ENCODE measurements at regions not wholly inside any gene's neighbourhood (a gene's known extent, or its start where the extent isn't known, plus 50 kb on each side); places are given as distances from the start of the nearest gene placed in this dataset.

DNA sequence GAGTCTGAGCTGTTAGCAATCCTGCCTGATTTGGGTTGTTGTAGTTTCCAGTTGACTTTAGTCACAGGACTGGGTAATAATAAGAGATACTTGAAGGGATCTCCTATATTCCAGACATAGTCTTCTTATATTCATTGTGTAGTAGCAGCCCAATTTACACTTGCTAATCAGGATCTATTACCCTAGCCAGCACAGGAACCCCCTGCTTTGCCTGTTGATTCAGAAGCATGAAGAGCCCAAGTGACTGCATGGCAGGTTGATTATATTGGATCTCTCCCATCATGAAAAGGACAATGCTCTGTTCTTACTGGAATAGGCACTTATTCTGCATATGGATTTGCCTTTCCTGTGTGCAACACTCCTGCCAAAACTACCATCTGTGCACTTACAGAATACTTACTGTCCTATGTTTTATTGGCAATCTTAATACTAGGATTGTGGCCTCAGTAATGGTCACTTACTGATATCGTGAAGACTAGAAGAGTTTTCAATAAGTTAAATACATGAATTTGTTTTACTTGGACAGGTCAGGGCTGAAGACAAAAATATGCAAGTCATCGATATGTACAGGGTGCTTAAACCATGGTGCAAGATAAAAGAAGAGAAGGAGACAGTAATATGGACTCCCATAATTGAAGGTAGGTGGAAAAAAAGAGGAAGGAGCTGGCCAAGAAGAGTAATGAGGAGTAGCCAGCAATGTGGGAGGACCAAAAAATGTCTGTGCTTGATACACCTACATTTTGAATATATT is 304.1 kb downstream of the MCTP2 start:
- DNase-seq, result no peak

DNA sequence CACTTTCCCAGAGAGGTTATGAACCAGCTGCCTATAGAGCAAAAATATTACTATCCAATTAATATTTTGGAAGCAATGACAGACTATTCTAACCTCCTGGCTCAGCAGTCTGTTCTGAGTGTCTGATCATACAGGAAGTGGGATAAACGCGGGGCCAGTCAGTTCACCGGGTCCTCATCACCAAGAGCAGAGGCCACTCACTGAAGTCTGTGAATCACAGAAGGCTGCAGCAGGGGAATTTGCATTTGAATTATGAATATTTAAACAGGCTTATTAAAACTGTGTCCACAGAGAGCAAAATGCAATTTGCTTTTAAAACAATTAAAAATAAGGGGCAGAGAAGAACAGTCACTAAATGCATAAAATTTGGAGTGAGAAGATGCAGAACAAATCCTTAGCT is 305.2 kb downstream of the MCTP2 start:
- no peak for DNase-seq

DNA sequence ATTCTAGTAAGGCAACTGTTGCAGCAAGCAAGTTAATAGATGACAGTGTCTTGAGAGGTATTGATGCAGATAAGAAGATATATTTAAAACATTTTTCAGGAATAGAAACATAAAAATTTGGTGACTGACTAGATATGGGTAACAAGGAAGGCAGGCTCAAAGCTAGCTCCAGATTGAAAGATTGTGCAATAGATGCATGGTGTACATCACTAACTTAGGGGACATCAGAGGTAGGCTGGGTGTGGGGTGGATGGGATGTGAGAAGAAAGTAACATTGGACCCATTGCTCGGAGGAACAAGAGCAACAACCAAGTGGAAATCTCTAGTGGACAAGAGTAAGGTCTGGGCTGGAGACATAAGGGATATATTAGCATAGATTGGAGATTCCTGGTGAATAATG is 306.9 kb downstream of the MCTP2 start:
- no peak for DNase-seq

DNA sequence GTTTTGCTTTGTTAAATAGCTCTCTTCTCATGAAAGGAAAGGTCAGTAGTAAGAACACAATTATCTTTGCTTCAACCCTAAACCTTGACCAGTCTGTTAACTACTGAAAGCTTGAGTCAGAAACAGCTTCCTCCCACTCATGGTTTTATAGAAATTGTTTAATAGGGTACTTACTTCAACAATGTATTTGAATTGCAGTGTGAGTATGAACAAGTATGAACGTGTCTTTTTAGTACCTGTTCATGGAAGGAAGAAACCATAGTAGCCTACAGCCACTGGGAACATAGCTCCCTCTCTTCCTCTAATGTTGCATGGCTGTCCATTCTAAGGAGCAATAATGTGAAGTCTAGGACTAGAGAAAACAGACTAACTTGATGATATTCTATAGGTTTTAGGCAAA is 311.0 kb downstream of the MCTP2 start:
- DNase-seq, result no peak

DNA sequence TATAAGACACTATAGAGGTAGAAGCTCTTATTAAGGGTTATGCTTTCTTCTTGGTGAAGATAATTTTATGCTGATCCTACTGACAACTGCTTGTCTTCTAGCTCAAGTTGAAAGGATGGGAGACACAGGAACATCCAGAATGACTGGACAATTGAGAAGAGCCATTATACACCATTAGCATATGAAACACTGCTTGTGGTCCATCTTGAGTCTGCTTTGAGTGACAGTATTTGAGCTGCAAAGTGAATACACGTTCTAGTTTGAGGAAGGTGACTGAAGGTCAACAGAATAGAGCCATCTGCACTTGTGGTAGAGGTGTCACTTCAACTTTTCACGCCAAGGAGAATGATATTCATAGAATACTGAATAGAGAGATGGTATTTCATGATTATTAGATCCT is 315.4 kb downstream of the MCTP2 start:
- no peak for DNase-seq

DNA sequence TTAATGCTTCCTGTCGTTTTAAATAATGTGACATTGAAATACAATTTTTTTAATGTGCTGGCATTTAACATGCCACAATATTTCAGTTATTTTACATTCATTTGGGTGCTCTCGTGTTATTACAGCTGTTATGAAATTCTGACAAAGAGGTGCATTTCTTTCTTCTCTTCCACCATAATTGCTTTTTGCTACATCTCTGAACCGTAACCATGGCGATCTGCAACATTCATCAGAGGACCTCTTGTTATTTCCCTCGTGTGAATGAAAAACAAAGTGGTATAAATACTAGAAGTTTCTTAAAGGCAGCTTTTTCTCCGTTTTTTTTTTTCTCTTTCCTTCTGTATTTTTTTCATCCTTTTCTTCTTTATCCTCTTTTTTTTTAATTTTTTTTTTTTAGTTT is 316.4 kb downstream of the MCTP2 start:
- no peak for DNase-seq

DNA sequence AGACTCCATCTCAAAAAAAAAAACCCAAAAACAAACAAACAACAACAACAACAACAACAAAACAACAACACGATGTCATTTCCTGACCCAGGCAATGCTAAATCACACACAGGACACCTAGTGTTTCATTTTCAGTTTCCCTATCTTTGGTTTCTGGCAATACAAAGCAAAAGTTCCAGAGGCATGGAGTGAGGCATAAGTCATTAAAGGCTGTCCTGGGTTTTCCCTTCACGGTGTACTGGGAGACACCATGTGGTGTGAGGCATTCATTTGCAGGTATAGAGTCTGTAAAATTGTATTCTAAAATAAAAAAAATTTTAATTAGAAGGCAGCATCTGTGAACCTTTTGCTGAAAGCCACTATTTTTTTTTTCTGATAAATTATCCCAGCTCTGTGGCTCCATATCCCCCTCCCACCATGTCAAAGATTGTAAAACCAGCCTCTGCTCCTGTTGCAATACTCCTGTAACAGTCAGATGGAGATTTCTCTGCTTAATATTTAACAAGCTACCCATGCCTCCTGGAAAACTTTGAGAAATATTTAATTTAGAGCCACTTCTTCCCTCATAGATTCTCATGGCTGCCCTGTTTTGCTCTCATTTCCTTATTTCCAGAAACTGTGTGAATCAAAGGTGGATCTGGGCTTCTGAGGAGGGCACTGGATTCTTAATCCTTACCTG is 324.6 kb downstream of the MCTP2 start:
- DNase-seq, result no peak

DNA sequence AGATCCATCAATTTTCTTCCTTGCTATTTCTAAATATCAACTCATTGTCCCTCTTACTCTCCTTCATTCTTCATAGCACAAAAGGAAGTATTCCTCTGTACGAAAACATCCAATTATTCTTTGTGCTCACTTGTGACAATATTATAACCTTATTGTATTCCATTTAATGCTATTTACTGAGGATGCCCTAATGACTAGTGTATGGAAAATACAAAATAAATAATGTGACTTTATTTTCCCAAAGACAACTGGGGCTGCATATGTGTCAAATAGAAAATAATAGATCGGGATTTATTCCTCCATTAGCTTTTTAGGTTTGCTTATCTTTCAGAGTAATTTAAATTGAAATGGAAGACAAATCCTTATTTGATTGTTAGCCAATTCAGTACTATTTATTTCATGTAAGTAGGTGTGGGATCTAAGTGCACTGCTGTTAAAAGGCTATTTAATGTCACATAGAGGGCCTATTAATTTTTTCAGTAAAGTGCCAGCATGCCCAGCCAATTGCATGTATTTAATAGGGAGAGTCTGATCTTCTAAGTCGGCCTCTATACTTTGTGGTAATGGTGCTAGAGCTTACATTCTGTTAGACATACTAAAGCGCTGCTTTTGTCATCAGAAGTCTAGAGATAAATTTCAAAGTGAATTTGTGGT is 329.8 kb downstream of the MCTP2 start:
- DNase-seq, result no peak

DNA sequence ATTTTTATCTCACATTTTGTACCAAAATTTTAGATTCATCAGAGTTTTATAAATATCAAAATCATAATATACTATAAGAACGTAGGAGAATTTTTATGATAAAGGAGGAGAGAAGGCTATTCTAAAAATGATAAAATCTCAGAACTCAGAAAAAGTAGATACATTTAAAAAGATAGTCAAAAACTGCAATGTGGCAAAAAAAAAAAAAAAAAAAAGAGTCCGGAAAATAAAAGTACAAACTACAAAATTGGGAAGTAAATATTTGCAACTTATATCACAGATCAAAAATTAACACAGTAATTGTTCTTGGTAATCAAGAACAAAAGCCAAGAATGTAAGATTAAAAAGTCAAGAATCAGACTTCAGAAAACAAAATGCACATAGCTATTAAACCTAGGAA is 332.1 kb downstream of the MCTP2 start:
- DNase-seq, result no peak

DNA sequence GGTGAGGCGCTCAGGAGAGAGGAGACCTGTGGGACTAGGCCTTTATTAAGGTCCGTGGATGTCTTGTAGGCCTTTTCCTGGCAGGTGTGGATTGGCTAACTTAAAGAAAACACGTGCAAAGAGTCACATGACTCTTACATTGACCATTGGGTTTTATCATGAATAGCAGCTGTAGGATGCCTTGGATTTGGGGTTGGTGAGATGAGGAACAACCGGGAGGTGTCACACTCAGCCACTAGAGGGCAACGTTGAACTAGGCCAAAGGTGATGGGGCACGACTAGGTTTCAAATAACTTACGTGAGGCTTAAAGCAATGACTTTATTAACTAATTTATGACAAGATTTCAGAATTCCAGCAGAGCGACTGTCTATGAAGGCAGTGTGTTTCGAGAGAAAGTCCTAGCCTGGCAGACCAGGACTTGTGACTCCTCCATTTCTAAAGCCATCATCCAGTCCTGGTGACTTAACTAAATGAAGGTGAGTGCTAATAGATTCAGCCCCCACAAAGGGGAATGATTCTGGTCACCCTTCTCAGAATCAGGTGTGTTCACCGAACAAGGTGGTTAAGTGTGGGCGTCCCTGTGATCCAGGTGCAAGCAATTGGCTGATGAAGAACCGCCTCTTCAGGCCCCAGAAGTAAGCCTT is 345.6 kb downstream of the MCTP2 start:
- DNase-seq, result peak; percentile 27

DNA sequence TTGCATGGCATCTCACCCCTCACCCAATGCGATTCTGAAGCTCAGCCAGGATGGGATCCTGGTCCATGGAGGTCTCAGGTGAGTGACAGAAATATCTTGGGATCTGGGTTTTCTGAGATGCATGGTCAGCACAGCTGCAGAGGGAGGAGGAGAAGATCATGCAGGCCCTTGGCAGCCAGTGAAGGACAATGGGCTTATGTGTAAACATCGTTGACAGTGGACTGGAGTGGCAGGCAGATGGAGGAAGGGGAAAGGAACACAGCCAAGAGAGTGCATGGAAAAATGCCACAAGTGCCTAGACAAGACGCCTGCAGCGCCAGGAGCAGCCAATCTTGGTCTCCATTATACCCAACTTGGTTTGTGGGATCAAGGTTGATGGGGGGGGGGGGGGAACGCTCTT is 347.9 kb downstream of the MCTP2 start:
- no peak for DNase-seq

DNA sequence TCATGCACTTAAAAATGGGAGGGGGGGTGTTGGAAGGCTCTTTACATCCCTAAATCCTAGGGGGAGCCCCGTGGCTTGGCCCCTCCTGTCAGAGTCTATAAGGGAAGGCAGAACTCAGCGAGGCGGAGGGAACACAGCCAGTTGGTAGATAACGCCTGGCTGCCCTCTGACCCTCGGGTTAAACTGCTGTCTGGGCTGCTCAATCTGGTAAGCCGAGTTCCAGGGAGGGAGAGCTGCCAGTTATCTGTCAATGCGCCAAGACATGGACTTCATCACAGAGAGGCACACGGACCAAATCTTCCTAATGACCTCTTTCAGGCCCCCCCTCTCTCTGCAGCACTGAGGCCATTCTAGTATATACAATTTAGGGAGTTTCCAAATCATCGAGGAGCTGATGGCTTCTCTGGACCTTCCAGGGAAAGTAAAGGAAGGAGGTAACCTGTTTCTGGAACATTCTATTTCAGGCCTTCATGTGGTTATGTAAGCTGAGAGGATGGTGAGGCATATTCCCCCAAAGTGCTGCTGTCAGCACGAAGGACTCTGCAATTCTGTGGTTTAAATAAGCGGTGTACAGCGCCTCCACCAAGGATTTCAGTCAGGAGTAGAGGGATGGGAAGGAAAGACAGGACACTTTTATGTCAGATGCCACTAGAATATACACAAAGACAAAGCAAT is 349.0 kb downstream of the MCTP2 start:
- no peak for DNase-seq

DNA sequence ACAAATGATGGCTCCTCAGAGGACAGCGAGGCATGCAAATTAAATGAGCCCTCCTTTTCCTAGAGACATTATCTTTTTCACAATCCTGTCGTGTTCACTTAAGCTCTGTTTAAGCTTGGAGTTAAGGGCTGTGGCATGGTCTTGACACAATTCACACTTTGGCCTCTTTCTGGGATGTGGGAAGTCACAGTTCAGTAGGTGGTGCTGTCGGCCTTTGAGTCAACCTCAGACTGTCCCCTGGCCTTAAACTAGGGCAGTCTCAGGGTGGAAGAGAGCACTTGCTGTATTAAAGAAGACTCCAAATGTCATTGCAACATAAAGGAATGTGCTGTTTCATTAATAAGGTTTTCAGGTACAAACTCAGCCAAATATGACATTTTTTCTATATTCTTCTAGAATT is 351.0 kb downstream of the MCTP2 start:
- DNase-seq, result peak; percentile 62

DNA sequence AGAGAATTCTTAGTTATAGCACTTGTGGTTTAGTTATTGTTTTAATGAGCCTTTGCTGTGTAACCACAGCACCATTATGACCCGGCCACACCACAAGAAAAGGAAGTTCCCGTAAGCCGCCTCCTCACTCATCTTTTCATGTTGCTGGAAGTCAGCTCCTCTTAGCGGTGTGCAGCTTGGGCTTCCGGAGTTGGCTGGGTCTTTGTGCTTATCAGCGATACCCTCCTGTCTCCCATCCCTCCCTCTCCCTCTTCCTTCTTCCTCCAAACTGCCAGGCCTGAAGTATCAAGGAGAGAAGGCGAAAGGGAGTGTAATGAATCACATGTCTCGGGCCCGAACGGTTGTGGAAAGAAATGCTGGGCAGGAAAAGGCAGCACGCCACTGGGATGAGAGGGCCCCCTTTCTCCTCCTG is 353.5 kb downstream of the MCTP2 start:
- peak; percentile 66 for DNase-seq

DNA sequence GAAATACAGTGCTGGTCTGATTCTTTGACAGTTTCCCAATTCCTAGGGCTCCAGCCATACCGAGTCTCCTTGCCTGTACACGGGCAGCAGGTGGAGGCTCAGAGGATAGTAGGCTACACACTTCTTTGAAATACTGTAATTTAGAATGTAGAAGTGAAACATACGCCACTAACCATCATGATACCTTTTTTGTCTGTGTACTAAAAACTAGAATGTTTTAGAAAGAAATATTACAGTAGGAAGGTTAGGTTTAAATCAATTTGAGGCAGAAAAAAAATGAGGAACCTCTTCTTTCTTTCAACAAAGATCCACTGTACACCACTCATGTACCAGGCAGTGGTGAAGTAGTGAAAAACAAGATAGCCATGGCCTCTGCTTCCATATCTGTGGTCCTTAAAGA is 354.7 kb downstream of the MCTP2 start:
- DNase-seq, result no peak

DNA sequence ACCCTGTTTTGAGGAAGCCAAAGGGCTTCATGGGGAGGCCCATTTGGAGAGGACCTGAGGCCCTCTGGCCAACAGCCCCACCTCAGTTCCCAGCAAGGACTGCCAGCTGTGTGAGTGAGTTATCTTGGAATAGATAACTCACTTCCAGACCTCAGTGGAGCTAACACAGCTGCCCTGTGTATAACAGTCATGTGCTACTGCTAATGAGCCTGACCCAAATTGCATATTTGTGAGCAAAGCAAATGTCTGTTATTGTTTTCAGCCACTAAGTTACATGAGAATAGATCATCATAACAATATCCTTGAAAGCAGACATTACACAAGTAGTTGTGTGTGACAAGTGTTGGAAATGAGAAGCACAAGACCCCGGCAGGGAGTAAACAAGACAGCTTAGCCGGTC is 355.8 kb downstream of the MCTP2 start:
- no peak for DNase-seq

DNA sequence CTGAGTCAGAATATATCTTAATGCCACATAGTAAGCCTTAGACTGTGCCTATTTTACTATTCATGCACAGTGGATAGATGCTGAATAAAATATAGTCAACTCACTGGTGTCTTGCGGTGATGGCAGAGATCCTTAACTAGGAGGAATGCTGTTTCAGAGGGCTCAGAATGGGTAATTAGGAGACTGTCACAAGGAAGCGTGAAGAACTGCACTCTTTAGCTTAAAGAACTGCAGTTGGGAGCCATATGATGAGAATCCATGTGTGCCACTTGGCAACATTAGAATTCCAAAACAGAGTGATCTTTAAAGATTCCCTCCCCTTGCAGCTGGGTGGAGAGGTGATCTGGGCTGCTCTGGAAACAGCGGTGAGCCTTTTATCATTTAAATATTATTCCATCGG is 357.6 kb downstream of the MCTP2 start:
- no peak for DNase-seq

DNA sequence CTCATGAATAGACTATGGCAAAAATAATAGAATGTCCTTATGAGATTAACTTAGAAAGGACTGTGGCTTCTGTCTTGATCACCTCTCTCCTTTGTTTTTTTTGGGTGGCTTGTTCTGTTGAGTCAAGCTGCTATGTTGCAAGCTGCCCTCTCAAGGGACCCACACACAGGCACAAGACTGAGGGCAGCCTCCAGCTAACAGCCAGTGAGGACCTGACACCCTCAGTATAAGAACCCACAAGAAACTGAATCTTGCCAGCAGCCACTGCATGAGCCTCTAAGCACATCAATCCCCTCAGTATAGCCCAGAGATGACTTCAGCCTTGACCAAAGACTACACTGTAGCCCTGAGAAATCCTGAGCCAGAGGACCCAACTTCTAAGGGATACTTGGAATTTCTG is 361.1 kb downstream of the MCTP2 start:
- DNase-seq, result no peak

DNA sequence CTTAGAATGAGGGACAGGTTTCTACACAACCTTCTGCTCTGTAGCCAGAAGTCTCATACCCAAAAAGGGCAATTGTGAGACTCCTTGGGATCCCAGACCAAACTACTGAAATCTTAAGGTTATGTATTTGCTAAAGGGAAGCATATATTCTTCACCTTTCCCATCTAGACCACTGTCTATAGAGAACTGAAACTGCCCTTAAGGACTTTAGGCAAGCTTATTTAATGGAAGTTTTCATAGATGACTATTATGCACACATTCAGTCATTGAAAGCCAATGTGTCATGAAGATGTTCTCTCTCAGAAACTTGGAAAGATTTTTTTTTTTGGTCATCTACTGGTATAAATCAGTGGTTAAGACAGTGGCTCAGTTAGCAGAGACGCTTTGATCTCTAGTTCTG is 365.3 kb downstream of the MCTP2 start:
- no peak for DNase-seq

DNA sequence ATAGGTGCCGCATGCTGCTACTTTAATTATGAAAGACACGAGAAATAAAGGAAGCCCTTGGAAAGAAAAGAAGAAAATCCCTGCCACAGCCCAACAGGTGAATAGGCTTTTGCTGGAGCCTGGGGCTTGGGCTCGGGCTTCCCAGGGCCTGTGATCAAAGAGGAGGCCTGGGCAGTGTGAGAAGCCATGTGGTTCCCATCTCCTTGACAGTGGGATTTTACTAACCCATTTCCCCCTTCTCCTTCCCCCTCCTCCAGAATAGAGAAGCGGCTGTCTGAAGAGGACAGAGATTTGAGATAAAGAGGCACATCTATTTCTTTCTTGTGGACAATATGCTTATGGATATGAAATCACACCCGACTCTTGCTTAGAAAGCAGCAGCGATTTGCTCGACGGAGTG is 369.1 kb downstream of the MCTP2 start:
- no peak for DNase-seq

DNA sequence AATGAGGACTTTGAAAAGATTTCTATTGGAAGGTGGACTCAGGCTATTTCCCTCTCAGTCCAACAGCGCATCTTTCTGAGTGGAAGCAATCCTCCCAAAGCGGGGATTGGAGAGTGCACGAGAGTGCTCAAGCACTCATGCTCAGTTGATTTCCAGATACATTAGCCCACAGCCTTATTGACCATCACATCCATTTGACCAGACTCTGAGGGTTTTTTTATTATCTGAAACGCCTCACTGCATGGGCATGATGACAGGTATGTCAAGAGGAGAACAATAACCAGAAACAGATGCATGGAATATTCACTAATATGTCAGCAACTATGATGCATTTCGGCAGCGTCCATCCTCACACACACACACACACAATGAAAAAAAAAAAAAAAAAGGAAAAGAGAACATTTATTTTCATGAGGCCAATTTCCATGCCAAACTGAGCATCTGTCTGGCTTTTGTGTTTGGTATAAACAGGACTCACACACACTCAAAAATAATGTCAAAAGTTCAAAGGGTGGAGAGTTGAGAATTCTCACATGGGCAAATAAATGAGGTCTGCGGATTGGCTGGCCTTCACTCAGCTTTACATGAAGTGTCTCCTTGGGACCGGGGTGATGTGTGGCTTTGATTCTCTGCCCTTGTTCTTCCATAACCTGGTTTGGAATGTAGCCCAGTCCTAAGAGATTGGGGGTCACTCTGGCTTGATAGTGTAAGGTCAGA is 371.6 kb downstream of the MCTP2 start:
- no peak for DNase-seq

DNA sequence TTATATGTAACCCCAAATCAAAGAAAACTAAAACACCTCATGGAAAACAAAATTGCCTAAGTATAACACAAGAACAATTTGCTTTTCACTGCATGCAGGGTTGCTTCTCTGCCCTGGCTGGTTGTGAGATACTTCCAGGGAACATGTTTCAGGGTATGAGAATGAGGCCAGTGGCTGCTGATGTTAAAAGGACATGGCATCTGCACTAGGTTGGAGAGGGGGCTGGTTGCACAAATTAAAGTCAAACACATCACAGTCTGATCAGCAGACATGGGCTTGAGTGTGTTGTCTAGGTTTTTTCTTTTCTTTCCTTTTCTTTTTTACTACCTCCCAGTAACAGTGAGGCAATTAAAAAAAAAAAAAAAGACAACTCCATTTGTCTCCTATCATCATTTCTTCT is 374.9 kb downstream of the MCTP2 start:
- DNase-seq, result no peak
